ENCODE measurements at regions not wholly inside any gene's neighbourhood (a gene's known extent, or its start where the extent isn't known, plus 50 kb on each side); places are given as distances from the start of the nearest gene placed in this dataset.
"Not testable (repeated sequence)": the region's sequence is repeated elsewhere in the genome, so short reads cannot be mapped to it uniquely, and the experiment has no call there.

GRCh38 chr17:5883775-5884665, 186.2 kb upstream of the WSCD1 start:
- Histone ChIP-seq H4K20me1 (no peaks in the 10 kb centered on the region), H3K27ac (no peak overlapping the region), H3K9me3 (0 out of 2 replicates have a peak, but pooled peaks cover 6% of the 10 kb centered on the region), H3K36me3 (no peaks in the 10 kb centered on the region), H3K9ac (no peak overlapping the region), H3K4me1 (peaks cover 9% of the 10 kb centered on the region), H3K4me3 (no peak overlapping the region), H3K4me2 (no peak overlapping the region), H3K27me3 (no peaks in the 10 kb centered on the region)
- no peak for TF ChIP-seq Cebpa-rat (IDR thresholded peaks at IDR 0.05)

DNA sequence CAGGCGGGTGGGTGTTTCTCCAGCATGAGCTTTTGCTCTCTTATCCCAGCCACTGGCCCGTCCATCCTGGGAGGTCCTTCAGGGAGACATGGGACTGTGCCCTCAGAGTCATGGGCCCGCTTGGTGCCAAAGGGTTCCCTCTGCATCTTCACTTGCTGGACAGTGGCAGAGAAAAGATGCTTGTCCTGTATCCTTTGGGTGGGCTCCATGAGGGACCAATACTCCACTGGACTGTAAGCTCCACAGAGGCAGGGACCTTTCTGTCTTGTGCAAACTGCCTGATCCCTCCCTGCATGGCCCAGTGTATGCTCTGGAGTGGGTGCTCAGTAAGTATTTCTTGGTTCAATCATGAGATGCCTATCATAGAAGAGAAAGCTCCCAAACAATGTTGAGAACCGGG, 184.8 kb upstream of the WSCD1 start:
- Histone ChIP-seq H3K9ac (no peak overlapping the region), H3K4me2 (no peak overlapping the region), H3K4me3 (no peak overlapping the region), H3K36me3 (no peaks in the 10 kb centered on the region), H3K27me3 (no peaks in the 10 kb centered on the region), H3K27ac (no peak overlapping the region), H3K4me1 (peaks cover 9% of the 10 kb centered on the region), H4K20me1 (no peaks in the 10 kb centered on the region), H3K9me3 (peaks cover 16% of the 10 kb centered on the region)
- TF ChIP-seq Cebpa-rat (IDR thresholded peaks at IDR 0.05) = no peak

DNA sequence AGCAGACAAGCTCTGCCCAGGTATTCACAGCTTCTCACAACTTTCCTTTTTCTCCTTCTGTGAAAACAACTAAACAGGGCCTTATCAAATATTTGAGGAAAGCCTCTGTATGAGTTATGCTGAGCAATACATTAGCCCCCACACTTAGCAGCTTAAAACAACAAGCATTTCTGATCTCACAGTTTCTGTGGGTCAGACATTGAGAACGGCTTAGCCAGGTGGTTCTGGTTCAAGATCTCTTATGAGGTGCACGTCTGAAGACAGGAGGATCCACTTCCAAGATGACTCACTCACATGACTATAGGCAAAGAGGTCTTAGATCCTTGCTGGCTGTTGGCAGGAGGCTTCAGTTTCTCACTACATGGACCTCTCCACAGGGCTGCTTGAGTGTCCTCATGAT, 181.4 kb upstream of the WSCD1 start:
- no peak overlapping the region for H3K9ac ChIP-seq
- H3K27me3 ChIP-seq = peaks cover 7% of the 10 kb centered on the region; the same call in 1 of the 2 replicates
- H3K4me2 ChIP-seq = no peak overlapping the region
- no peak overlapping the region for H3K27ac ChIP-seq
- no peak overlapping the region for H3K4me3 ChIP-seq
- no peaks in the 10 kb centered on the region for H4K20me1 ChIP-seq
- H3K36me3 ChIP-seq = no peaks in the 10 kb centered on the region
- H3K9me3 ChIP-seq = peaks cover 27% of the 10 kb centered on the region
- no peak for TF ChIP-seq Cebpa-rat (IDR thresholded peaks at IDR 0.05)
- H3K4me1 ChIP-seq = no peaks in the 10 kb centered on the region

DNA sequence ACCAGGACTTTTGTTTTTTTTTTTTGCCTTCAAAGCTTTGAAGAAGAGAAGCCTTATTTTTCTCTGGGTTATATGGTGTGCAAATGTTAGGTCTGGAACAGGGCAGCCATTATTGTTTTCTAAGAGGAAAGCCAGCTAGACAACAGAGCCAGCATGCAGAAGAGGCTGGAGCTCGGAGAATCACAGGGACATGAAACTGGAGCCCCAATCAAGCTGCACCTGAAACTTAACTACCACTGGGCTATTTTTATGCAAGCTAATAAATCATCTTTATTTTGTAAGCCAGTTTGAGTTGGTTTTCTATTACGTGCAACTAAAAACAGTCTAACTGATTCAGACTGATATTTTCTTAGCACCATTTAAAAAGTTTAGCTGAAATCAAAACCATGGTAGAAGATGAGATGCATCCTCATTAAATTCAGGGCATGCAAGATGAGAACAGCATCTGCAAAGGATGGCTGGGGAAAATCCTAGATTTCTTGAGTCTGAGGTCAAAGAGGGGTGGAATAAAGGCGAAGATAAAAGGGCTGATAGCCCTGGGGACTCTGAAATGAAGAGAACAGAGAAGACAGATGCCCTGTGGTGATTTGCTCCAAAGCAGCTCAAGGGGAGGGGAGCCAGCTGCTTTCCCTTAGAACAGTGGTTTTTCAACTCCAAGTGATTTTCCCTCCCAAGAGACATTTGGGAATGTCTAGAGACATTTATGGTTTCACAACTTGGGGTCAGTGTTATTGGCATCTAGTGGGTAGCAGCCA, 177.1 kb upstream of the WSCD1 start:
- Histone ChIP-seq H3K4me3 (no peak overlapping the region), H3K9me3 (peaks cover 27% of the 10 kb centered on the region), H3K27me3 (peaks cover 7% of the 10 kb centered on the region; the same call in 1 of the 2 replicates), H3K36me3 (no peaks in the 10 kb centered on the region), H3K4me2 (no peak overlapping the region), H3K9ac (no peak overlapping the region), H3K27ac (no peak overlapping the region), H4K20me1 (no peaks in the 10 kb centered on the region), H3K4me1 (no peaks in the 10 kb centered on the region)
- no peak for TF ChIP-seq Cebpa-rat (IDR thresholded peaks at IDR 0.05)

- Histone ChIP-seq H3K27me3 (peaks cover 7% of the 10 kb centered on the region; the same call in 1 of the 2 replicates), H3K9me3 (peaks cover 24% of the 10 kb centered on the region), H3K4me1 (no peaks in the 10 kb centered on the region), H3K4me2 (no peak overlapping the region), H4K20me1 (no peaks in the 10 kb centered on the region), H3K36me3 (no peaks in the 10 kb centered on the region), H3K27ac (no peak overlapping the region), H3K9ac (no peak overlapping the region), H3K4me3 (no peak overlapping the region)
- TF ChIP-seq Cebpa-rat (IDR thresholded peaks at IDR 0.05) = no peak
Measured at GRCh38 chr17:5893741-5894140, 176.4 kb upstream of the WSCD1 start.

DNA sequence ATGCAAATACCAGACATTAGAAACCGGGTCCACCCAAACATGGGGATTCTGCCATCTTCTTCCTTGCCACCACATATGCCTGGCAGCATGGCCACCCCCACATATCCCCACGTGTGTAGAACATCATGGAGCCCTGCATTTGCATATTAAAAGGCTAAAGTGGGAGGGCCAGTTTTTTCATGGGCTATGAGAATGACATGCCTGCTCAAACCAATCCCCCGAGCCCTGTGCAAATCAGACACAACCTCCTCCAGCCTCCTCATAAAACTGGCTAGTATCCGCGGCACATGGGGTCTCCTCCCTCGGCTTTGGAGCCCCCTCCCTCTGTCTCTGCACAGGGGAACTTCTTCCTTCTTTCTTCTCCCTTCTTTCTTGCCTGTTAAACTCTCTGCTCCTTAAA, 174.9 kb upstream of the WSCD1 start:
- H3K9me3 ChIP-seq = peaks cover 11% of the 10 kb centered on the region
- TF ChIP-seq Cebpa-rat (IDR thresholded peaks at IDR 0.05) = no peak
- no peaks in the 10 kb centered on the region for H3K36me3 ChIP-seq
- H3K4me2 ChIP-seq = no peak overlapping the region
- no peaks in the 10 kb centered on the region for H3K4me1 ChIP-seq
- H3K27ac ChIP-seq = no peak overlapping the region
- H4K20me1 ChIP-seq = no peaks in the 10 kb centered on the region
- no peak overlapping the region for H3K4me3 ChIP-seq
- peaks cover 7% of the 10 kb centered on the region; the same call in 1 of the 2 replicates for H3K27me3 ChIP-seq
- H3K9ac ChIP-seq = no peak overlapping the region

DNA sequence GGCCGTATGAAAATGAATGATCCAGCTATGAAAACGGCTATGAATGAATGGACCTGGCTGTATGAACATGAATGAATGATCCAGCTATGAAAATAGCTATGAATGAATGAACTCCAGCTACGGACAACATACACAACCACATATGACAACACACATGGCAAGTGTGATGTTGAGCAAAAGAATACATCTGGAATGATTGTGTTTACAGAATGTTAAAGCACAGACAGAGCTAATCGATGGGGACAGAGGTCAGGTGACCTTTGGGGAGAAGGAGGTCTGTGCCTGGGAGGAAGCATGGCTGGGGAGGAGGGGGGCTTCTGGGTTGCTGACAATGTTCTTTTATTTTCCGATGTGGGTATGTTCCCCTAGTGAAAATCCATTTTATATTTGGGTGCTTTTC, 174.0 kb upstream of the WSCD1 start:
- Histone ChIP-seq H3K27me3 (peaks cover 7% of the 10 kb centered on the region; the same call in 1 of the 2 replicates), H3K4me1 (no peaks in the 10 kb centered on the region), H3K36me3 (no peaks in the 10 kb centered on the region), H4K20me1 (no peaks in the 10 kb centered on the region), H3K9me3 (peaks cover 3% of the 10 kb centered on the region), H3K4me3 (no peak overlapping the region), H3K27ac (no peak overlapping the region), H3K4me2 (no peak overlapping the region), H3K9ac (no peak overlapping the region)
- TF ChIP-seq Cebpa-rat (IDR thresholded peaks at IDR 0.05) = no peak

GRCh38 chr17:5897275-5897911, 172.8 kb upstream of the WSCD1 start:
- H3K36me3 ChIP-seq = no peaks in the 10 kb centered on the region
- H4K20me1 ChIP-seq = no peaks in the 10 kb centered on the region
- H3K9me3 ChIP-seq = peaks cover under 1% of the 10 kb centered on the region; the same call in 1 of the 2 replicates
- H3K4me1 ChIP-seq = no peaks in the 10 kb centered on the region
- no peak overlapping the region for H3K9ac ChIP-seq
- no peak overlapping the region for H3K4me3 ChIP-seq
- no peak for TF ChIP-seq Cebpa-rat (IDR thresholded peaks at IDR 0.05)
- no peak overlapping the region for H3K27ac ChIP-seq
- H3K4me2 ChIP-seq = no peak overlapping the region
- peaks cover 7% of the 10 kb centered on the region; the same call in 1 of the 2 replicates for H3K27me3 ChIP-seq

DNA sequence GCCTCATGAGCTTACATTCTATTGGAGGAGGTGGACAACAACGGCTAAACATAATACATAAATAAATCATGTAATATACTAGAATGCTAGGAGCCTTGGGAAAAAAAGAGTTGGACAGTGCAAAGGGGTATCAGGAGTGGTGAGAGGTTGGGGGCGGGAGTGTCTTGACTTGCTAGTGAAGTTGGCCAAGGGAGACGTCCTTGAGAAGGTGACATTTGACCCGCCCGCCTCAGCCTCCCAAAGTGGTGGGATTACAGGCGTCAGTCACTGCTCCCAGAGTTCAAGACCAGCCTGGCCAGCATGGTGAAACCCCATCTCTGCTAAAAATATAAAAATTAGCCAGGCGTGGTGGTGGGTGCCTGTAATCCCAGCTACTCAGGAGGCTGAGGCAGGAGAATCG, 172.2 kb upstream of the WSCD1 start:
- H3K9ac ChIP-seq, H3K4me1 ChIP-seq, H3K4me2 ChIP-seq, H4K20me1 ChIP-seq, H3K9me3 ChIP-seq, H3K27ac ChIP-seq, H3K4me3 ChIP-seq, H3K27me3 ChIP-seq, H3K36me3 ChIP-seq: not testable (repeated sequence)
